ENCODE measurements at regions not wholly inside any gene's neighbourhood (a gene's known extent, or its start where the extent isn't known, plus 50 kb on each side); places are given as distances from the start of the nearest gene placed in this dataset.

DNA sequence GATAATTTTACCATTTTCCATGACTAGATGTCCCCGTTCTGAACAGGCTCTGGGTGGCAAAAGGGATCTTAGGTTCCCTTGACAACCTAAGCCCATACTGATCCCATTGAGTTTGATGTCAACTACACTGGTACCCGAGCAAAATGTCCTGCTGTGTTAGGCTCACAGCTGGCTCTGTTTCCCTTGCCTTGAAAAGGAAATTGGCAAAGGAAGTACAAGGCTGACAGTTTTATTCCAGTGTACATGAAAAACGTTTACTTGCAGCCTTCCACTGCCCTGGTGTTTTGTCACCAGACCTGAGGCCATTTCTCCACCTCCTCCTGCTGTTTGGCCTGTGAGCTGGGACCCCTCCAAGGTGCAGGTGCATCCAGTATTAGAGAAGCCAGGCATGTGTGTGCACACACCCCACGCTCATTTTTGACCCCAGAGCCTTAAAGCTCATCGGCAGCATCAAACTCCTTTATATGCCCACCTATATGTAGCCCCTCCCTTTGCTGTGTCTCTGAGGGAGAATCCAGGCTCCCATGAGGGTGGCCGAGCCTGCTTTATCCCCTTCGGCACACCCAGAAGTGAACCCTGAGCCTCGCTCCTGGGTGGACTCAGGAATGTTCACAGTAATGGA is 171.3 kb downstream of the NDUFA10 start:
- no peak for ATAC-seq
- H3K27me3 Mint-ChIP-seq = peaks cover 16% of the 10 kb centered on the region

DNA sequence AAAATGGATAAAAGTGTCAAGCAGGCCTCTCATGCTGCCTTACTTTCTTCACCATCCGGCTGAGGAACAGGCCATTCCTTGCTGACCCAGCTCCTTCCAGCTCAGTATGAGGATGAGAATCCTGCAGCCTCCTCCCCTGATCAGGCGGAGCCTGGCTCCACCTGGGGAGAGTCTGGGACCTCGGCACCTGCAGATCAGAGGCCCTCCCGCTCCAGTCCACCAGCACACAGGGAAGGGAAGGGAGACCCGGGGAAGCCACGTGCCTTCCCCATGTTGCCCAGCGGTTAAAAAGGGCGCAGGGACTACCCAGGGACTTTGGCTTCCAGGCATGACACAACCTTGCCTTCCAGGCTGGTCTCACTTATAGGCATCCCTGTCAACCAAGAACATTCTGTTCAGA is 172.0 kb downstream of the NDUFA10 start:
- Mint-ChIP-seq H3K36me3 (ENCODE audit: low read depth) (peaks cover under 1% of the 10 kb centered on the region), H3K4me3 (no peak overlapping the region), H3K27me3 (peaks cover 16% of the 10 kb centered on the region), H3K4me1 (no peaks in the 10 kb centered on the region), H3K27ac (no peak overlapping the region)
- DNase-seq (no peak), ATAC-seq (no peak)
- peaks cover 3% of the 10 kb centered on the region for H3K9me3 ChIP-seq (ENCODE audit: control insufficient read depth, low read length, poor library complexity, severe bottlenecking)

More for the DNA sequence above, 171.3 kb downstream of the NDUFA10 start:
- H3K9me3 ChIP-seq (ENCODE audit: control insufficient read depth, low read length, poor library complexity, severe bottlenecking) = peaks cover 3% of the 10 kb centered on the region
- Mint-ChIP-seq H3K4me3 (no peak overlapping the region), H3K27ac (no peak overlapping the region), H3K36me3 (ENCODE audit: low read depth) (peaks cover 2% of the 10 kb centered on the region), H3K4me1 (no peaks in the 10 kb centered on the region)
- no peak for DNase-seq

DNA sequence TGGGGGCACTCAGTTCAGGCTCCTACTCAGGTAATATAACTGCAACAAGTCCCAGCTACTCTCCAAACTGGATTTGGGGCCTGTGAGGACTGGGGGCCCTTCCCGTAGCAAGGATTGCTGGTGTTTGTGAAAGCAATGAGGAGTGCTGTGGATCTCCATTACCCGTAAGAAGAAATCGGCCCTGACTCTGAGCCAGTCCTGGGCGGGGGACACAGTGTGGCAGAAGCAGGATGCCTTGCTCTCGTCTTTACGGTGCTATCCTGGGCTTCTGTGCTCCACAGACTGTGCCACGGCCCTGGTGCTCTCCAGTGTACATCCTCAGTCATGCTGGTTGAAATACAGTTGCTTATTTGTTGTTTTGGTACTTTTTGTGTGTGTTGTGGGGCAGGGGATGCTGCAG is 172.9 kb downstream of the NDUFA10 start:
- ATAC-seq (no peak), DNase-seq (no peak)
- H3K4me3 Mint-ChIP-seq = no peak overlapping the region
- H3K36me3 Mint-ChIP-seq (ENCODE audit: low read depth) = no peaks in the 10 kb centered on the region
- no peak overlapping the region for H3K27ac Mint-ChIP-seq
- H3K27me3 Mint-ChIP-seq = peaks cover 16% of the 10 kb centered on the region
- H3K4me1 Mint-ChIP-seq = peaks cover 1% of the 10 kb centered on the region
- H3K9me3 ChIP-seq (ENCODE audit: control insufficient read depth, low read length, poor library complexity, severe bottlenecking) = peaks cover 3% of the 10 kb centered on the region

DNA sequence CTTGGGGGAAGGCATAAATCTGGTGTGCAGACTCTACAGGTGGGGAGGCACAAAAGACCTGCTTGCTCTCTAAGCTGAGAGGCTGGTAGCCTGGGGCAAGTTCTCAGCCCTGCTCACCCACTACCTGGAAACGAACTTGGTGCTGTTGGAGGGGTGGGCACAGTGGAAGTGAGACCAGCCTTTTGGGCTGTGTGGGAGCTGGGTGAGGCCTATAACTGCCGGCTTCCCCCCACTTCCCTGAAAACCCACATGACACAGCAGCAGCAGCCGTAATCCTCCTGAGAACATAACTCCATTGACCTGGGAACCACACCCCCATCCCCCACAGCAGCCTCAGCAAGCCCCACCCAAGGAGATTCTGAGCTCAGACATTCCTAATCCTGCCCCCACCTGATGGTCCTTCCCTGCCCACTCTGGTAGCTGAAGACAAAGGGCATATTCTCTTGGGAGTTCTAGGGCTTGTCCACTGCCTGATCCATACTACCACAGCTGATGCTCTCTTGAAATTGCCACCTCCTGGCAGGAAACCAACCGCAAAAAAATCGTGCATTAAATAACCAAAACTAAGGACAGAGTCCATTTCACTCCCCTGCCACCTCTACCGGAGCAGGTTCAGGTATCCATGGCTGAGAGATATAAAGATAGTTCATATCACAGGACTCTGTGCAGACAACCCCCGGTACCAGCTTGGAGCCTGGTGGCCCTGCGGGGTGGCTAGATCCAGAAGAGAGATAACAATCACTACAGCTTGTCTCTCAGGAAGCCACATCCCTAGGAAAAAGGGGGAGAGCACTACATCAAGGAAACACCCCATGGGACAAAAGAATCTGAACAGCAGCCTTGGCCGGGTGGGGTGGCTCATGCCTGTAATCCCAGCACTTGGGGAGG is 178.1 kb downstream of the NDUFA10 start:
- no peaks in the 10 kb centered on the region for H3K36me3 Mint-ChIP-seq (ENCODE audit: low read depth)
- H3K9me3 ChIP-seq (ENCODE audit: control insufficient read depth, low read length, poor library complexity, severe bottlenecking) = peaks cover 3% of the 10 kb centered on the region
- H3K4me1 Mint-ChIP-seq = peaks cover 7% of the 10 kb centered on the region
- no peak overlapping the region for H3K27ac Mint-ChIP-seq
- no peaks in the 10 kb centered on the region for H3K27me3 Mint-ChIP-seq
- no peak overlapping the region for H3K4me3 Mint-ChIP-seq
- DNase-seq (no peak), ATAC-seq (no peak)

DNA sequence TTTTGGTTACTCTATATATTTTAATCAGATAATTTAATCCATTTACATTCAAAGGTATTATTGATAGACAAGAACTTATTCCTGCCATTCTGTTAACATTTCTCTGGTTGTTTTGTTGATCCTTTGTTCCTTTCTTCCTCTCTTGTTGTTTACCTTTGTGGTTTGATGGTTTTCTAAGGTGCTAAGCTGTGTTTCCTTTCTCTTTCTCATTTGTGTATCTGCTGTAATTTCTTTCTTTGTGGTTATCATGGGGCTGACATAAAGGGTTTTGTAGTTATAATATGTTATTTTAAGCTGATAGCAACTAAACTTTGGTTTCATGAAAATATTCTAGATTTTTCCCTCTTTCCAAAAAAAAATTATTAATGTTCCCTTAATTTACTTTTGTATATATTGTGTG is 179.2 kb downstream of the NDUFA10 start:
- no peak for ATAC-seq
- no peak for DNase-seq
- H3K27me3 Mint-ChIP-seq = no peaks in the 10 kb centered on the region
- H3K4me3 Mint-ChIP-seq = no peak overlapping the region
- peaks cover 7% of the 10 kb centered on the region for H3K4me1 Mint-ChIP-seq
- H3K9me3 ChIP-seq (ENCODE audit: control insufficient read depth, low read length, poor library complexity, severe bottlenecking) = peaks cover 3% of the 10 kb centered on the region
- H3K36me3 Mint-ChIP-seq (ENCODE audit: low read depth) = no peaks in the 10 kb centered on the region
- no peak overlapping the region for H3K27ac Mint-ChIP-seq

DNA sequence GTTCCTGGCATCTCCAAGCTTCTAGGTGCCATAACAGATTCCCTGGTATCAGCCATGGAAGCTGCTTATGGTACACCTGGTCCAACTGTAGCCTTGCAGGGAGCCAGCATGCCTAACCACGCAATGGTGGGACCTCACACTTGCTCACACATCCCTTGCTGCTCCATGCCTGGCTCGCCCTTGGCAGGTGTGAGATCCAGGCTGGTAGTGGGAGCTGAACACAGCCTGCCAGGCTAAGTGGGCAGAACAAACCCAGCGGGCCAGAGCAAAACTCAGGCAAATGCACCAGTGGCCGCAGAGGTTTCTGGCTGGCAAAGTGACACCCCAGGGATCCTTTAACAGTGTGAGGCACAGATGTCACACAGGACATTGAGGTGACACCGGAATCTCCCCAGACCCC is 185.8 kb downstream of the NDUFA10 start:
- Mint-ChIP-seq H3K4me1 (no peaks in the 10 kb centered on the region), H3K36me3 (ENCODE audit: low read depth) (no peaks in the 10 kb centered on the region), H3K4me3 (no peak overlapping the region), H3K27ac (no peak overlapping the region), H3K27me3 (no peaks in the 10 kb centered on the region)
- no peaks in the 10 kb centered on the region for H3K9me3 ChIP-seq (ENCODE audit: control insufficient read depth, low read length, poor library complexity, severe bottlenecking)
- ATAC-seq (no peak), DNase-seq (no peak)

DNA sequence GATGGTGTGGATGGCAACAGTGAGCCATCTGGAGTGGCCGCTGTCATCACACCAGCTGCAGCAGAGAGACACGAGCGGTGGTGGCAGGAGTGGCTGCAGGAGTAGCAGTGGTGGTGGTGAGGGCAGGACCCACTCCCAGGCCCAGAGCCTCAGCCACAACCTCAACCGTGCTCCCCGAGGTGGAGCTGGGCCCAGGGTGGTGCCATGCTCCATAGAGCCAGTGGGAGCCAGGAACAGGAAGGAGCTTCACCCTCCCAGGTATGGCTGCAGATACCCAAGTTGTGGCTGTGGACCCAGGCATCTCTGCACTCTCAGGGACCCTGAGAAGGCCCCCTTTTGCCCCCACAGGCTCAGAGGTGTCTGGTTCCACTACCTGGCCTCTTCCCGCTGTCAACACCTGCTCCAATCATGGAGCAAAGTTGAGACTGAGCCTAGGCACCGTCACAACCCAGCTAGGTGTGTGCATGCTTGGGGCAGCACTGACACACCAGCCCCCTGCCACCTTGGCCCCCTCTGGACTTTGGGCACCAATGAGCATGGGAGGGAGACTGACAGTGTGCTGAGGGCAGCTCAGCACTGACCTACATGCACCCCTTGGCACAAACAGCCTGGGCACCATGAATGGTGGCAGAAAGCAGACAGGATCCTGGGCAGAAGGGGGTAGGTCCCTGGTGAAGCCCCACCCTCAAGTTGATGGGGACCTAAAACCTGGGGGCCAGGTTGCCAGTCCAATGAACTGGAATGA is 188.9 kb downstream of the NDUFA10 start:
- no peaks in the 10 kb centered on the region for H3K27me3 Mint-ChIP-seq
- DNase-seq (no peak), ATAC-seq (no peak)
- H3K36me3 Mint-ChIP-seq (ENCODE audit: low read depth) = no peaks in the 10 kb centered on the region
- no peak overlapping the region for H3K27ac Mint-ChIP-seq
- no peaks in the 10 kb centered on the region for H3K9me3 ChIP-seq (ENCODE audit: control insufficient read depth, low read length, poor library complexity, severe bottlenecking)
- no peaks in the 10 kb centered on the region for H3K4me1 Mint-ChIP-seq
- H3K4me3 Mint-ChIP-seq = no peak overlapping the region

DNA sequence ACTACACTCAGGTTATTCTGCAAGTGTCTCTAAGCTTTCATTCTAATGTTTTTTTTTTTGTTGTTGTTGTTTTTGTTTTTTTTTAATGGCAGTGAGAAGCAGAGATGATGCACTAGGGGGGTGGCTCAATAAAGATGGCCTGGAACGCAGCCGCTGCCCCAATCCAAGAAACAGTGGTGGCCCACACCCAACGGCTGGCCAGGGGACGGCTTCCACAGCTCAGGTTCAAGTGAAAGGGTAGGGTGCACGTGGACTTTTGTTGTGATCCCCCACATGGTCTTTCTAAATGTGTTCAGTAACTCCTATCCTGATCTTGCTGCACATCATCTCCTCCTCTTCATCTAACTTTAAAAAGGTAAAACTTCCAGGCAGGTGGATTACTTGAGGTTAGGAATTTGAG is 190.1 kb downstream of the NDUFA10 start:
- Mint-ChIP-seq H3K27ac (no peak overlapping the region), H3K36me3 (ENCODE audit: low read depth) (no peaks in the 10 kb centered on the region), H3K4me3 (no peak overlapping the region), H3K27me3 (no peaks in the 10 kb centered on the region), H3K4me1 (no peaks in the 10 kb centered on the region)
- H3K9me3 ChIP-seq (ENCODE audit: control insufficient read depth, low read length, poor library complexity, severe bottlenecking) = no peaks in the 10 kb centered on the region
- ATAC-seq = no peak
- DNase-seq = no peak

DNA sequence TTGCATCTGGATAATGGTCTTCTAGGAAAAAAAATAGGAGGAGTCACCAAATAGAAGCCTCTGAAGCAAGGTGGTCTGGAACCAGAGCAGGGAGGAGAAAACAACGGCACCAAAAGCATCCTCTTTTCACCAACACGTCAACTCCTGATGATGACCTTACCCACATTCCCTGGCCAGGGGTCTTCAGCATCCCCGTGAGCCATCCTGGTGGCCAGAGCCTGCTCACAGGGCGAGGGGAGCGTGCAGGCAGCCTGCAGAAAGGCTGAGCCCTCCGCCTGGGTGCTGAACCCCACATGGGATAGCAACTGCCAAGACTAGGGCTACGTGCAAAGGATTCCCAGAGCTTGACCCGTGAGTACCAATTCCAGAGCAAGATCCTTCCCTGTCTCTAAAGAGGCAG is 191.0 kb downstream of the NDUFA10 start:
- no peaks in the 10 kb centered on the region for H3K4me1 Mint-ChIP-seq
- ATAC-seq (no peak), DNase-seq (no peak)
- no peaks in the 10 kb centered on the region for H3K9me3 ChIP-seq (ENCODE audit: control insufficient read depth, low read length, poor library complexity, severe bottlenecking)
- no peaks in the 10 kb centered on the region for H3K27me3 Mint-ChIP-seq
- H3K4me3 Mint-ChIP-seq = no peak overlapping the region
- no peak overlapping the region for H3K27ac Mint-ChIP-seq
- H3K36me3 Mint-ChIP-seq (ENCODE audit: low read depth) = no peaks in the 10 kb centered on the region

DNA sequence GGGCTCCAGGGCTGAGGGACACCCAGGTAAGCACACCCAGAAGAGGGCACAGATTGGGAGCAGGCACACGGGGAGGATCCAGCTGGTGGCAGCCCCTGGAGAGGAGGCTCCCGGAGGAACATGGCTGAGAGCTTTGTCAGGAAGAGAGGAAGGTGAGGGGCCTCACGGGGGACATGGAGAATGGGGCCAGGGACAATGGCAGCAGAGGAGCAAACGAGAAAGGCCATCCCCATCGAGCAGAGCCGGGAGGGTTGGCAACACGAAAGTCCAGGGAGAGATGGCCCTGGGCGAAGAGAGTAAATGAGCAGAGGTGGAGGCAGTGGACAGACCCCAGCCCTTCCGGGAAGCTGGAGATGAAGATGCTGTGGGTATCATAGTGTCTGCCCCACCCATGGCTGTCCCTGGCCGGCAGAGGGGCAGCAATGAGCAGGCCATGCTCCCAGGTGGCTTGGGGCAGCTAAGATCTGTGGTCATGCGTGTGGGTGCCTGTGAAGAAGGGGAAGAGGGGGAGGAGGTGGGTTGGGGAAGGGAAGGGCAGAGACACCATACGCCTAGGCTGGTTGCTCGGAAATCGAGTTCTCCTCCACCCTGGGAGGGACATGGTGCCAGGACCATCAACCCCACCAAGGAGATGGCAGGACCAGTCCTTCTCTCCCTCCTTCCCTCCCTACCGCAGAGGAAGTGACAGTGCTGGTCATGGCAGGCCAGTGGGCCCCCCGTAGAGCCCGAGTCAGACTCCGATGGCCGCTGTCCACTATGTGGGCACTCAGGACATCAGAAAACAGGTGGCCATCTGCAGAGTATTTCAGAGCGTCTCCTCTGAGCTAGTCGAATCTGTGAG is 191.7 kb downstream of the NDUFA10 start:
- no peaks in the 10 kb centered on the region for H3K9me3 ChIP-seq (ENCODE audit: control insufficient read depth, low read length, poor library complexity, severe bottlenecking)
- Mint-ChIP-seq H3K27me3 (peaks cover under 1% of the 10 kb centered on the region), H3K4me1 (no peaks in the 10 kb centered on the region), H3K36me3 (ENCODE audit: low read depth) (no peaks in the 10 kb centered on the region), H3K4me3 (no peak overlapping the region), H3K27ac (peak overlapping the region; percentile 39)
- ATAC-seq = no peak
- no peak for DNase-seq

DNA sequence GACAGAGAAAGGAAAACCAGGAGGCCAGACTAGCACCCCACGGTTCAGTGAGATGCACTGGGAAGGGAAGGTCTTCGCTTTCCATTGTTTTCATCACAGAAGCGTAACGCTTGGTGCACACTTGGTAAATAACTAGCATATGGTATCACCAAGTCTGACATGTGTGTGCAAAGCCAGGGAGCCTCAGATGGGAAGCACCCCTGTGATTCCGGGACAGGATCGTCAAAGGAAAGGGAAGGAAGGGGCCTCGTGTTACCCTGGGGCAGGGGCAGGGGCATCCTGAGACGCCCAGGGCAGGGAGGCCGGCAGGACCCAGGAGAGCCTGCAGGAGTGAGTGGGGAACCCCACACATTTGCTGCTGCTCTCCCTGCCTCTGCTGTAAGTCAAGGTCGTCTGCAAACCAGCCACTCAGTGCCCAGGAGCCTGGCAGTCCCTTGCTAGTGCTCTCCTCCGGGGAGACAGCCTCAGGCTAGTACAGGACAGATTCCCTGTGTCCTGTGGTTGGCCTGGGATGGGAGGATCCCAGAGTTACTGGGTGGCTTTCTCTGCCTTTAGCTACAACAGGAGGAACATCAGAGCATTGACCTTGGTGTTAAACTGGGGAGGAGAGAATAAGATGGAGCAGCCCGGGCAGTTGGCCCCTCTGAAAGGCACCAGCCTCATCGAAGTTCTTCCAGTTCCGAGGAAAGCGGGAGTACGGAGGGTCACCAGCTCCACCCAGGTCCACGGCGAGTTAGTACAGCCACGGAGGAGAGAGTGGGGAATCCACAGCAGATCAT is 192.5 kb downstream of the NDUFA10 start:
- Mint-ChIP-seq H3K4me3 (no peak overlapping the region), H3K4me1 (no peaks in the 10 kb centered on the region), H3K27me3 (peaks cover 7% of the 10 kb centered on the region), H3K36me3 (ENCODE audit: low read depth) (no peaks in the 10 kb centered on the region), H3K27ac (peak overlapping the region; percentile 39)
- DNase-seq = peak in 1 of 3 donors; percentile 1
- ATAC-seq = no peak
- no peaks in the 10 kb centered on the region for H3K9me3 ChIP-seq (ENCODE audit: control insufficient read depth, low read length, poor library complexity, severe bottlenecking)

DNA sequence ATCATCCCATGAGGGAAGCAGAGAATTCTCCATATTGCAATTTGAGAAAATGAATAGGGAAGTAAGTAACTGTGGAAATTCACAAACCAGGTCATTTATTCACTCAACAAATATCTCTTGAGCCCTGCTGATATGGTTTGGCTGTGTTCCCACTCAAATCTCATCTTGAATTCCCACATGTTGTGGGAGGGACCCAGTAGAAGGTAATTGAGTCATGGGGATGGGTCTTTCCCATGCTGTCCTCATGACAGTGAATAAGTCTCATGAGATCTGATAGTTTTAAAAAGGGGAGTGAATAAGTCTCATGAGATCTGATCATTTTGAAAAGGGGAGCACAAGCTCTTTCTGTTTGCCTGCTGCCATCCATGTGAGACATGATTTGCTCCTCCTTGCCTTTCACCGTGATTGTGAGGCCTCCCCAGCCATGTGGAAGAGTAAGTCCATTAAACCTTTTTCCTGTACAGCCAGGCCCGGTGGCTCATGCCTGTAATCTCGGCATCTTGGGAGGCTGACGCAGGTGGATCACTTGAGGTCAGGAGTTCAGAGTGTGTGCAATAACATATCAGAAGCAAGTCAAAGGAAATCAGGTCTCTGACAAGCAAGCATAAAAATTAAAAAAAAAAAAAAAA is 193.2 kb downstream of the NDUFA10 start:
- Mint-ChIP-seq H3K27me3 (peaks cover 7% of the 10 kb centered on the region), H3K36me3 (ENCODE audit: low read depth) (no peaks in the 10 kb centered on the region), H3K27ac (no peak overlapping the region), H3K4me1 (no peaks in the 10 kb centered on the region), H3K4me3 (no peak overlapping the region)
- H3K9me3 ChIP-seq (ENCODE audit: control insufficient read depth, low read length, poor library complexity, severe bottlenecking) = no peaks in the 10 kb centered on the region
- DNase-seq (no peak), ATAC-seq (no peak)

Measured in T-helper 17 cell (primary cell).